H9 (cell line): ENCODE measurements at regions not wholly inside any gene's neighbourhood (a gene's known extent, or its start where the extent isn't known, plus 50 kb on each side); places are given as distances from the start of the nearest gene placed in this dataset.

Experiments used
- DNase-seq: peaks from one replicate; pipeline ENCODE4 v3.0.0-alpha.2; 2017
- H2AFZ ChIP-seq: one replicate; pipeline ENCODE4 v1.6.1; 2013; ENCODE audit warnings: mild to moderate bottlenecking, low read length, control low read depth, moderate library complexity
- H2AK5ac ChIP-seq: 2 replicates; pipeline ENCODE4 v1.6.1; 2013; ENCODE audit warnings: low read length, control low read depth, mixed read lengths; ENCODE audit not compliant: insufficient read length
- H2BK120ac ChIP-seq: one replicate; pipeline ENCODE4 v1.6.1; 2013; ENCODE audit warnings: low read depth, mild to moderate bottlenecking, low read length, control low read depth, inconsistent platforms; ENCODE audit not compliant: poor library complexity, severe bottlenecking
- H2BK12ac ChIP-seq: 2 replicates; pipeline ENCODE4 v1.6.1; 2013; ENCODE audit warnings: low read length, control low read depth, mixed read lengths, low read depth; ENCODE audit not compliant: insufficient read length
- H2BK15ac ChIP-seq: 2 replicates; pipeline ENCODE4 v1.6.1; 2013; ENCODE audit warnings: low read depth, low read length, control low read depth
- H2BK20ac ChIP-seq: one replicate; pipeline ENCODE4 v1.6.1; 2013; ENCODE audit warnings: low read depth, mild to moderate bottlenecking, low read length, control low read depth, inconsistent platforms; ENCODE audit not compliant: poor library complexity, severe bottlenecking
- H2BK5ac ChIP-seq: 2 replicates; pipeline ENCODE4 v1.6.1; 2013; ENCODE audit warnings: low read length, control low read depth, mixed read lengths; ENCODE audit not compliant: insufficient read length
- H3K14ac ChIP-seq: 2 replicates; pipeline ENCODE4 v1.6.1; 2013; ENCODE audit warnings: low read length, control low read depth; ENCODE audit not compliant: insufficient read depth
- H3K18ac ChIP-seq: 2 replicates; pipeline ENCODE4 v1.6.1; 2013; ENCODE audit warnings: low read depth, mild to moderate bottlenecking, mixed read lengths, low read length, control low read depth; ENCODE audit not compliant: insufficient read length
- H3K23ac ChIP-seq: 2 replicates; pipeline ENCODE4 v1.6.1; 2013; ENCODE audit warnings: low read length, control low read depth, mixed read lengths, low read depth; ENCODE audit not compliant: insufficient read length
- H3K23me2 ChIP-seq: 2 replicates; pipeline ENCODE4 v1.6.1; 2013; ENCODE audit warnings: low read depth, mild to moderate bottlenecking, mixed read lengths, low read length, control low read depth; ENCODE audit not compliant: insufficient read length, poor library complexity, severe bottlenecking
- H3K27ac ChIP-seq: 2 replicates; pipeline ENCODE4 v1.5.1; 2013; ENCODE audit warnings: low read length, control low read depth, mixed read lengths, low read depth; ENCODE audit not compliant: insufficient read length
- H3K27me3 ChIP-seq: 2 replicates; pipeline ENCODE4 v1.6.1; 2013; ENCODE audit warnings: low read length, control low read depth, inconsistent platforms; ENCODE audit not compliant: insufficient read depth
- H3K4ac ChIP-seq: 2 replicates; pipeline ENCODE4 v1.6.1; 2013; ENCODE audit warnings: low read depth, mild to moderate bottlenecking, control low read depth, inconsistent platforms, low read length, moderate library complexity
- H3K4me1 ChIP-seq: 2 replicates; pipeline ENCODE4 v1.6.1; 2013; ENCODE audit warnings: low read length, control low read depth, inconsistent platforms; ENCODE audit not compliant: insufficient read depth
- H3K4me2 ChIP-seq: 2 replicates; pipeline ENCODE4 v1.6.1; 2013; ENCODE audit warnings: low read length, control low read depth, mixed read lengths; ENCODE audit not compliant: insufficient read length, insufficient read depth
- H3K56ac ChIP-seq: 2 replicates; pipeline ENCODE4 v1.6.1; 2013; ENCODE audit warnings: low read depth, mild to moderate bottlenecking, mixed read lengths, low read length, control low read depth; ENCODE audit not compliant: insufficient read length
- H3K79me1 ChIP-seq: 2 replicates; pipeline ENCODE4 v1.6.1; 2013; ENCODE audit warnings: low read depth, mild to moderate bottlenecking, moderate library complexity, low read length, control low read depth, inconsistent platforms; ENCODE audit not compliant: insufficient read depth, poor library complexity, severe bottlenecking
- H3K79me2 ChIP-seq: 2 replicates; pipeline ENCODE4 v1.6.1; 2013; ENCODE audit warnings: low read length, control low read depth, inconsistent platforms; ENCODE audit not compliant: insufficient read depth
- H3K9ac ChIP-seq: 2 replicates; pipeline ENCODE4 v1.6.1; 2013; ENCODE audit warnings: low read length, control low read depth, mixed read lengths; ENCODE audit not compliant: insufficient read length; ENCODE audit errors: extremely low read depth
- H3K9me3 ChIP-seq: one replicate; pipeline ENCODE4 v1.6.1; 2013; ENCODE audit warnings: low read depth, low read length, inconsistent platforms; ENCODE audit not compliant: control insufficient read depth
- H3T11ph ChIP-seq: one replicate; pipeline ENCODE4 v1.6.1; 2013; ENCODE audit warnings: mild to moderate bottlenecking, low read length, control low read depth, inconsistent platforms
- H4K20me1 ChIP-seq: one replicate; pipeline ENCODE4 v1.6.1; 2013; ENCODE audit not compliant: control insufficient read depth, insufficient read length, insufficient read depth
- H4K5ac ChIP-seq: 2 replicates; pipeline ENCODE4 v1.6.1; 2013; ENCODE audit warnings: low read depth, mild to moderate bottlenecking, mixed read lengths, low read length, control low read depth; ENCODE audit not compliant: insufficient read length
- H4K8ac ChIP-seq: replicated peaks from 2 replicates; pipeline ENCODE4 v1.6.1; 2013; ENCODE audit warnings: low read length, control low read depth, mixed read lengths, low read depth; ENCODE audit not compliant: insufficient read length
- H4K91ac ChIP-seq: 2 replicates; pipeline ENCODE4 v1.6.1; 2013; ENCODE audit warnings: low read depth, mild to moderate bottlenecking, moderate library complexity, mixed read lengths, low read length, control low read depth; ENCODE audit not compliant: insufficient read length
- H3K27ac Mint-ChIP-seq, 3 experiments: 2 replicates in 2 of 3; 3 replicates in 1 of 3; pipeline ENCODE4 v1.8.0; 2020 to 2021; ENCODE audit warnings: mixed read lengths in 3 of 3, mild to moderate bottlenecking in 1 of 3, moderate library complexity in 1 of 3
- H3K27me3 Mint-ChIP-seq: 2 replicates; pipeline ENCODE4 v1.8.0; 2021; ENCODE audit warnings: low read depth, mild to moderate bottlenecking, moderate library complexity, mixed read lengths
- H3K36me3 Mint-ChIP-seq, 3 experiments: 2 replicates in 2 of 3; 3 replicates in 1 of 3; pipeline ENCODE4 v1.8.0; 2020 to 2021; ENCODE audit warnings: low read depth in 3 of 3, mixed read lengths in 3 of 3; ENCODE audit not compliant: insufficient read depth in 1 of 3
- H3K4me1 Mint-ChIP-seq, 2 experiments: 2 replicates each; pipeline ENCODE4 v1.8.0; 2020; ENCODE audit warnings: mixed read lengths in 2 of 2
- H3K4me3 Mint-ChIP-seq, 2 experiments: 2 replicates in 1 of 2; 3 replicates in 1 of 2; pipeline ENCODE4 v1.8.0; 2020 to 2021; ENCODE audit warnings: mild to moderate bottlenecking in 2 of 2, mixed read lengths in 2 of 2, moderate library complexity in 1 of 2
- H3K9me3 Mint-ChIP-seq, 2 experiments: 2 replicates in 1 of 2; 3 replicates in 1 of 2; pipeline ENCODE4 v1.8.0; 2020; ENCODE audit warnings: mild to moderate bottlenecking in 2 of 2, mixed read lengths in 2 of 2, moderate library complexity in 1 of 2
- CTCF ChIP-seq: fragments of 200-600 bp; sonication (generic); conservative IDR thresholded peaks from 3 replicates; pipeline ENCODE4 v1.8.0; 2021; ENCODE audit warnings: antibody characterized with exemption, mild to moderate bottlenecking
- WGBS: extraction: QIAGEN DNeasy Blood & Tissue Kit; methylation state at CpG from one replicate; pipeline ENCODE4 v1.1.7; 2013; ENCODE audit warnings: missing lambda C conversion rate, low lambda C conversion rate, mixed read lengths; ENCODE audit not compliant: insufficient read length; ENCODE audit errors: extremely low coverage; 5-methylcytosine and 5-hydroxymethylcytosine counted together

DNA sequence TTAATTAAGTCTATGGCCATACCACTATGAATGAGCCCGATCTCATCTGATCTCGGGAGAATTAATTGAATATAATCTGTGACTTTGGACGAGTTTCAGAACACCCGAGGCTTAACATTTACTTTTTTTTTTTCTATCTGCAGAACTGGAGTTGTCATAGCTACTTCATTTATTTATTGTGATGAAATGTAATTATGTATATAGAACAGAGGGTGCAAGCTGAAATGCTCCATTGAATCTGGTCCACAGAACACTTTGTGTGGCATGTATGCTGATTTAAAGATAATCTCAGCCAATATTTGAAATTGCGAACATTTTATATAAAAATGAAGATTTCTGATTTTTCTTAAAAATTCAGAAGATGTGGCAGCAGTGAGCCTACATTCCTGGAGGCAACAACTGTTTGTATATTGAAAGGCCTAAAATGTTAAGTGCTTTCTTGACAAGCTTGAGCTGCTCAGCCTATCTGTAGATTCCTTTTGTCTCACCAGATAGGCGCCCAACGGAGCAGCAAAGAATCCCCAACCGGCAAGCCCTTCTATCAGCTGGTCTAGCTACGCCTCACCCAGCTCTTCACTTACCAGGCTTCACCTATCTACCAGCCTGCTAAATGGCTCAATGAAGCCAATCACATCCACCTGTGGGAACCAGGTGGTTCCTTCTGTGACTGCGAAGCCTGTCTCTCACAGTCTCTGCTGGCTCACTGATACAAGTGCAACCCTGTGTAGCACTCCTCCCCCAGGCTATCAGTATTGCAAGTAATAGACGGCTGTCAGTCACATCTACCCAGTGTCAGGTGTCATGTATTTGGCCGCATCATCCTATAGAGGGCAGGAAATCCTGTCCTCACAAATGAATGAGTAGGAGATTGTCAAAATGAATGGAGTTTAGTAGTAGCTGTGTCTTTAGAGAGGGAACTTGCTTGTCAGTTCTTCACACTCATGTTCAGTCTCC, 170.6 kb upstream of the MRPS30 start:
- Histone ChIP-seq H3K4me1 (no peaks in the 10 kb centered on the region), H3K4me2 (no peak overlapping the region), H3K27me3 (no peaks in the 10 kb centered on the region), H4K91ac (no peak overlapping the region), H2BK120ac (no peak overlapping the region), H3K9me3 (no peaks in the 10 kb centered on the region), H3K27ac (no peak overlapping the region), H3K23ac (no peak overlapping the region), H3K9ac (no peak overlapping the region), H3K79me1 (no peaks in the 10 kb centered on the region), H3K79me2 (no peaks in the 10 kb centered on the region), H2BK15ac (no peak overlapping the region), H2BK5ac (no peak overlapping the region), H3K14ac (no peak overlapping the region), H2AFZ (no peak overlapping the region), H4K20me1 (no peaks in the 10 kb centered on the region), H2BK20ac (no peak overlapping the region), H3K4ac (no peak overlapping the region), H3T11ph (no peak overlapping the region), H3K18ac (no peak overlapping the region), H2AK5ac (no peak overlapping the region), H4K5ac (no peak overlapping the region), H4K8ac (no peak overlapping the region), H3K56ac (no peak overlapping the region), H3K23me2 (no peaks in the 10 kb centered on the region), H2BK12ac (no peak overlapping the region)
- DNase-seq, result peak; percentile 49
- H3K27ac Mint-ChIP-seq, result no peak overlapping the region; a peak in 2 of 7 replicates
- H3K27me3 Mint-ChIP-seq, result peaks cover 12% of the 10 kb centered on the region
- peaks cover 4 to 6% of the 10 kb centered on the region in 2 experiments; a peak in 3 of 4 replicates for H3K4me1 Mint-ChIP-seq
- 0 out of 5 replicates have a peak, but pooled peaks cover 0 to 3% of the 10 kb centered on the region in 2 experiments for H3K9me3 Mint-ChIP-seq
- no peak; the same call in 2 of the 3 replicates for TF ChIP-seq CTCF
- no peak overlapping the region for H3K4me3 Mint-ChIP-seq
- H3K36me3 Mint-ChIP-seq, result peaks cover 0 to 2% (median 0%) of the 10 kb centered on the region in 3 experiments; a peak in 1 of 7 replicates
- no CpG with 5 or more reads among the region's 12 CpGs for WGBS
